ENCODE measurements at regions not wholly inside any gene's neighbourhood (a gene's known extent, or its start where the extent isn't known, plus 50 kb on each side); places are given as distances from the start of the nearest gene placed in this dataset.
A peak's percentile ranks its signal among the peaks of the same experiment; 100 is the strongest.

- H3K36me3 Mint-ChIP-seq (ENCODE audit: unreplicated experiment), result no peaks in the 10 kb centered on the region
- H3K4me1 Mint-ChIP-seq (ENCODE audit: unreplicated experiment), result peaks cover 9% of the 10 kb centered on the region
- TF ChIP-seq CTCF (IDR thresholded peaks at IDR 0.05), result no peak
- H3K4me3 Mint-ChIP-seq (ENCODE audit: unreplicated experiment), result no peak overlapping the region
- peaks cover 4% of the 10 kb centered on the region for H3K27me3 Mint-ChIP-seq (ENCODE audit: unreplicated experiment)
- no peak for DNase-seq (ENCODE audit: extremely low spot score, unreplicated experiment)
- H3K27ac Mint-ChIP-seq (ENCODE audit: unreplicated experiment), result no peak overlapping the region
- no peaks in the 10 kb centered on the region for H3K9me3 Mint-ChIP-seq (ENCODE audit: unreplicated experiment)
Observed at GRCh38 chr11:115993590-115993989, 489.4 kb upstream of the CADM1 start.

DNA sequence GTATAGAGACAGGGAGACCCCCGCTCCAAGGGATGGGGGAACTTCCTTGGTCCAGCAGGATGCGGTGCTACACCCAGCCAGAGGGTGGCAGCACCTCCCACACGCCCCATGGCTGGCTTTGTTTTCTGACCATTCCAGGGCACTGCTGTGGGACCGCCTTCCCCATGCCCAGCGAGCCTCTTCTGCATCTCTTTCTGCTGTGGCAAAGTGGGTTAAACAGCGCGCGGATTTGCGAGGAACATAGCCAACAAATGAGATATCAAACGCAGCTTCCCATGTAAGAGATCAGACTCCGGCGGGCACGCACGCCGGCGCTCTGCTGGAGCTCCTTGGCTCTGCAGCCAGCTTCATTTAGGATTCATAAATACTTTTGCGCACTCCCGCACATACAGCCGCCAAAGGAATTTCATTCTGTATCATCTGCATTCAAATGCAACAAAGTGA lies 485.8 kb upstream of the CADM1 start:
- H3K27me3 Mint-ChIP-seq (ENCODE audit: unreplicated experiment), result peaks cover 3% of the 10 kb centered on the region

DNA sequence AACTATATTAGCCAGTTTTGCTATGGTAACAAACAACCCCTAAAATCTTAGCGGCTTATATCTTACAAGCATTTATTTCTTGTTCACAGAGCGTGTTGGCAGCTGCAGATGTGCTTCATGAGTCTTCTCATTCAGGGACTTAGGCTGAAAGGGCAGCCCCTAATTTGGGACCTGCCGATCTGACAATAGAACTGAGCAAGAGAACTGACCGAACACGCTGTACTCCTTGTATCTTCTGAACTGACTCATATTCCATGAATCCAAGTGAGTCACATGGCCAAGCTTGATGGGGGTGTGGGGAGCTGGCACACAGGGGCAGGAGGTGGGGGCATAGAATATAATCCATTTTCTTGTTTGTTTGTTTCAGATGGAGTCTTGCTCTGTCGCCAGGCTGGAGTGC lies 481.7 kb upstream of the CADM1 start:
- no peaks in the 10 kb centered on the region for H3K36me3 Mint-ChIP-seq (ENCODE audit: unreplicated experiment)
- TF ChIP-seq CTCF (IDR thresholded peaks at IDR 0.05), result no peak
- no peaks in the 10 kb centered on the region for H3K9me3 Mint-ChIP-seq (ENCODE audit: unreplicated experiment)
- DNase-seq (ENCODE audit: extremely low spot score, unreplicated experiment), result no peak
- H3K27ac Mint-ChIP-seq (ENCODE audit: unreplicated experiment), result no peak overlapping the region
- H3K4me3 Mint-ChIP-seq (ENCODE audit: unreplicated experiment), result no peak overlapping the region
- peaks cover 1% of the 10 kb centered on the region for H3K4me1 Mint-ChIP-seq (ENCODE audit: unreplicated experiment)
- H3K27me3 Mint-ChIP-seq (ENCODE audit: unreplicated experiment), result peaks cover 3% of the 10 kb centered on the region

More for the DNA sequence above, 485.8 kb upstream of the CADM1 start:
- Mint-ChIP-seq H3K27ac (ENCODE audit: unreplicated experiment) (no peak overlapping the region), H3K9me3 (ENCODE audit: unreplicated experiment) (no peaks in the 10 kb centered on the region), H3K36me3 (ENCODE audit: unreplicated experiment) (no peaks in the 10 kb centered on the region), H3K4me3 (ENCODE audit: unreplicated experiment) (no peak overlapping the region), H3K4me1 (ENCODE audit: unreplicated experiment) (peaks cover 1% of the 10 kb centered on the region)
- no peak for DNase-seq (ENCODE audit: extremely low spot score, unreplicated experiment)
- peak; percentile 50 for TF ChIP-seq CTCF (IDR thresholded peaks at IDR 0.05)

DNA sequence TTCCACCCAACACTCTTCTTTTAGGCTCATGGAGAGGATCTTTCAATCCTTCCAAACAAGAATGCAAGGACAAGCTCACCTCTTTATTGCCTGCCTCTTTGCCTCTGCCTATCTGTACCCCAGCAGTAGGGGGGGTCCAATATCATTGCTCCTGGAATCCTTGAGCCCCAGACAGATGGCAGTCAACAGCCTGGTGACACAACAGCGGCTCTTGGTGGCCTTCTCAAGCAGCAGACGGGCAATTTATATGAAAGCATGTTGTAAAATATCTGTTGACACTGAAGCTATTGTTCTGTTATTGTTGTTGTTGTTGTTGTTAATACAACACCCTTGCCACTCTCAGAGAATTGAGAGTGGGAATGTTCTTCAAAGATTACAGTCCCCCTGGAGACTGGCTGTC lies 480.0 kb upstream of the CADM1 start:
- H3K4me1 Mint-ChIP-seq (ENCODE audit: unreplicated experiment), result peaks cover 1% of the 10 kb centered on the region
- H3K36me3 Mint-ChIP-seq (ENCODE audit: unreplicated experiment), result no peaks in the 10 kb centered on the region
- DNase-seq (ENCODE audit: extremely low spot score, unreplicated experiment), result no peak
- H3K27ac Mint-ChIP-seq (ENCODE audit: unreplicated experiment), result no peak overlapping the region
- H3K9me3 Mint-ChIP-seq (ENCODE audit: unreplicated experiment), result no peaks in the 10 kb centered on the region
- H3K27me3 Mint-ChIP-seq (ENCODE audit: unreplicated experiment), result peaks cover 3% of the 10 kb centered on the region
- no peak for TF ChIP-seq CTCF (IDR thresholded peaks at IDR 0.05)
- no peak overlapping the region for H3K4me3 Mint-ChIP-seq (ENCODE audit: unreplicated experiment)

DNA sequence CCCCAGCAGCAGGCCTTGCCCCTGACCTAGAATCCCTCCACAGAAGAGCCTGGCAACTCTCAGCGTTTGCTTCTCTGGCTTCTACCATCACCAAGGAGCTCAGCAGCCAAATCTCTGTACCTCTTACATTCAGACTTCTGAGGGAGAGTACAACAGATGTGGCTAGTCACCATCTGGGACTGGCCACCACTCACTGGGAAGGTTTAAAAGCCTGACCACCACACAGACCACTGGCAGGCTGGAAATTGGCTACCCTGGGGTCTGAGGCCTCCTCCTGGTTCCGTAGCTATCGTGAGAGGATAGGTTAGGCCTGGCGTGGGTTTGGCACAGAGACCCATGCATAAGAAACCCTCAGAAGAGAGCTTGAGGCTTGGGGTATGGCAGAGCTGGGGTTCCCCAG lies 478.5 kb upstream of the CADM1 start:
- Mint-ChIP-seq H3K27me3 (ENCODE audit: unreplicated experiment) (no peaks in the 10 kb centered on the region), H3K9me3 (ENCODE audit: unreplicated experiment) (no peaks in the 10 kb centered on the region), H3K4me1 (ENCODE audit: unreplicated experiment) (peaks cover 1% of the 10 kb centered on the region), H3K4me3 (ENCODE audit: unreplicated experiment) (no peak overlapping the region), H3K27ac (ENCODE audit: unreplicated experiment) (no peak overlapping the region), H3K36me3 (ENCODE audit: unreplicated experiment) (no peaks in the 10 kb centered on the region)
- DNase-seq (ENCODE audit: extremely low spot score, unreplicated experiment), result no peak
- no peak for TF ChIP-seq CTCF (IDR thresholded peaks at IDR 0.05)
